ENCODE measurements at regions not wholly inside any gene's neighbourhood (a gene's known extent, or its start where the extent isn't known, plus 50 kb on each side); places are given as distances from the start of the nearest gene placed in this dataset.

DNA sequence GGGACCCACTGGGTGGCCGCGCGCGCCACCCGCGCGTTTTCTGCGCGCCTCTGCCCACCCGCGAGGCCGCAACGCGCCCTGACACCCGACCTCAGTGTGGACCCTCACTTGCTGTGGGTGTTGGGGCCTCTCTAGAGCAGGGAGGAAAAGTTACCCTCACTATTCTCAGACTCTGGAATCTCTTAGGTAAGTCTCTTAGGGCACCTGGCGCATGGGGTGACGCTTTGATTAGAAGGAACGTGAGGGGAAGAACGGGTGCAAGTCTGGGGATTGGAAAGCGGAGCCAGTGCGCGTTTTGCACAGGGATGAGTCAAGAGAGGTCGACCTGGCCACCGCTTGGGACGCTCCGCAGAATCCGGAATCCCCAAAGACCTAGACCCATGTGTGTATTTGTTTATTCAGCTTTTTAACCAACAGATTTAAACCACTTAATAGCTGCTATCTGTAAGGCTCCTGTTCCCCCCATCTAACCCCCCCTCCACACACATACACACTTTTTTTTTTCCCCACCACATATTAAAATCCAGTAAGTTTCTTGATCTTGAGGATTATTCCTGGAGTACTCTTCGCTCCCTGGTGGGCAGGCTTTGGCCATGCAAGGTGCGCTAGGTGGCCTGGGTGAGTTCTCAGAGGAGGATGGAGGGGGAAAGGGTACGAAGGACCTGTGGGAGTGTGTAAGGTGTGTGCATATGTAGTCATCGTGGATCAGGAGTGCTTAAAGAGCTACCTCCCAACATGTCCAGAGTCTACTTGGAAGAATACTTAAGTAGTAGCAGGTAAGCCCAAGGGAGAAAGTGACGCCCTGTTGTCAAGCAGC, 169.1 kb upstream of the PPP1R3A start:
- no peak overlapping the region for H3K4me3 ChIP-seq (replicated peaks in 1 of 3; ENCODE audit: insufficient read depth in 1 of 3, low read depth in 2 of 3, low read length in 3 of 3)
- POLR2A ChIA-PET, result no interaction called here
- no peak overlapping the region for H3K27ac ChIP-seq (ENCODE audit: extremely low read length, insufficient read depth, low read length)
- H2AFZ ChIP-seq (ENCODE audit: low read length), result no peak overlapping the region
- H3K4me1 ChIP-seq (ENCODE audit: insufficient read depth, low read length), result peaks cover 38% of the 10 kb centered on the region
- in situ Hi-C loops (cut with HindIII; ENCODE audit: extremely low pct_ligation_motif_present, low pct_unique_long_range_greater_than_20kb), result loop anchor here (25.0 kb wide), 1 partner anchor 324 kb away; the partner anchor contains the start of gene FOXP2
- no peak overlapping the region for H3K4me2 ChIP-seq (ENCODE audit: low read depth, low read length)
- H3K79me2 ChIP-seq (ENCODE audit: insufficient read depth, low read length), result no peaks in the 10 kb centered on the region
- peaks cover 1 to 23% of the 10 kb centered on the region in 2 experiments for H3K27me3 ChIP-seq (ENCODE audit: control insufficient read depth in 1 of 2, insufficient read depth in 2 of 2, low read length in 2 of 2)
- H3K9me3 ChIP-seq (ENCODE audit: low read length), result no peaks in the 10 kb centered on the region
- CTCF ChIA-PET (ENCODE audit: low intra/inter-chr PET ratio, low total read pairs), result no interaction called here
- no peak for TF ChIP-seq ZNF562 (CRISPR knock-in tag; IDR thresholded peaks at IDR 0.05; ENCODE audit: borderline replicate concordance)
- TF ChIP-seq ZNF615 (CRISPR knock-in tag; IDR thresholded peaks at IDR 0.05; ENCODE audit: borderline replicate concordance), result no peak
- intact Hi-C loops (cut with micrococcal nuclease; ENCODE audit: unreplicated experiment), result no loop called here
- no peak overlapping the region for H3K9ac ChIP-seq (ENCODE audit: insufficient read depth, low read depth, low read length)
- BruUV-seq (replicated peaks), result no TSS peak
- FAIRE-seq (no peak), DNase-seq (ENCODE audit: low spot score) (no peak), ATAC-seq (no peak)
- 71% methylated on average over 31 of the region's 32 CpGs for WGBS (ENCODE audit: low lambda C conversion rate)
- no peaks in the 10 kb centered on the region for H4K20me1 ChIP-seq (ENCODE audit: insufficient read depth, low read length)
- no peaks in the 10 kb centered on the region for H3K36me3 ChIP-seq (replicated peaks in 1 of 2; ENCODE audit: control insufficient read depth in 1 of 2, insufficient read depth in 2 of 2, low read length in 2 of 2)

DNA sequence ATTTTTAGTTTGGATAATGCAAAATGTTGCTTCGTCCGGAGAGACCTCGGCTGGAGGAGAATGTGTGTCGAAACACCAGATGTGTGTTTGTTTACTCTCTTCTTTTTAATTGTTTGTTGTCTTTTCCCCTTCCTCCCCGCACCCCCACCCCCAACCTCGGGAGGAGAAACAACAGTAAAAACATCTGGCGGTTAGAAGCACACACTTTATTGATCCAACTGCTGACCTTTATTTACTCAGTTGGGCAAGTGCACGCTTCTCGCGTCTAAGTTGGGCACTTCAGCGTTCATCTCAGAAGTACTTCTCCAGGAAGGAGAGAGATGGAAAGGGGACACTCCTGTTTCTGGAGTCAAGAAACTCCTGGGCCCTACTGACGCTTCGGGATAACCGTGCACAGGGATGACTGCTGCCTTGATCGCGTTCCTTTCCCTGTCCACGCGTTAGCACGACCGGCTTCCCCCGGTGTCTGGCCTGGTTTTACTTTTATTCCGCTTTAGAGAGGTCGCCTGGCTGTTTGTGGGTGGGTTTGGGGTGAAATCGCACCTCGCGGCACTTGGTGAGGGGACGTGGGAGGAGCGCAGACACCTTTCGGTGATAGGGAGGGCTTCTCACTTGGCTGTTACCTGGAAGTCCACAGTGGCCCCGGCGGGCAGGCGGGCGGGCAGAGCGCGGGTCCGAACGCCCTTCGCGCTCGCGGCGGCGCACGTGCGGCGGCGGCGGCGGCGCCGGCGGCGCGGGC, 168.3 kb upstream of the PPP1R3A start:
- FAIRE-seq (no peak), ATAC-seq (peak; percentile 19; the same call in 1 of the 3 replicates), DNase-seq (ENCODE audit: low spot score) (no peak)
- no peaks in the 10 kb centered on the region for H3K36me3 ChIP-seq (replicated peaks in 1 of 2; ENCODE audit: control insufficient read depth in 1 of 2, insufficient read depth in 2 of 2, low read length in 2 of 2)
- H3K79me2 ChIP-seq (ENCODE audit: insufficient read depth, low read length), result no peaks in the 10 kb centered on the region
- CTCF ChIA-PET (ENCODE audit: low intra/inter-chr PET ratio, low total read pairs), result no interaction called here
- no TSS peak for BruUV-seq (replicated peaks)
- peak overlapping the region; percentile 59 for H3K4me2 ChIP-seq (ENCODE audit: low read depth, low read length)
- H4K20me1 ChIP-seq (ENCODE audit: insufficient read depth, low read length), result no peaks in the 10 kb centered on the region
- no peak overlapping the region for H3K27ac ChIP-seq (ENCODE audit: extremely low read length, insufficient read depth, low read length)
- no peak overlapping the region for H2AFZ ChIP-seq (ENCODE audit: low read length)
- peak overlapping the region in 1 of 3 experiments; percentile 43; a peak in 1 of 6 replicates for H3K4me3 ChIP-seq (replicated peaks in 1 of 3; ENCODE audit: insufficient read depth in 1 of 3, low read depth in 2 of 3, low read length in 3 of 3)
- POLR2A ChIA-PET, result no interaction called here
- WGBS (ENCODE audit: low lambda C conversion rate), result 67% methylated on average over 54 of the region's 54 CpGs
- intact Hi-C loops (cut with micrococcal nuclease; ENCODE audit: unreplicated experiment) (no loop called here), in situ Hi-C loops (cut with HindIII; ENCODE audit: extremely low pct_ligation_motif_present, low pct_unique_long_range_greater_than_20kb) (loop anchor here (25.0 kb wide), 1 partner anchor 325 kb away; the partner anchor contains the start of gene FOXP2)
- H3K4me1 ChIP-seq (ENCODE audit: insufficient read depth, low read length), result peaks cover 43% of the 10 kb centered on the region
- peaks cover 1 to 28% of the 10 kb centered on the region in 2 experiments for H3K27me3 ChIP-seq (ENCODE audit: control insufficient read depth in 1 of 2, insufficient read depth in 2 of 2, low read length in 2 of 2)
- TF ChIP-seq BHLHE40 (IDR thresholded peaks at IDR 0.05; ENCODE audit: low read length), result peak; percentile 71
- TF ChIP-seq GFI1 (CRISPR knock-in tag; IDR thresholded peaks at IDR 0.05; ENCODE audit: borderline replicate concordance), result no peak
- TF ChIP-seq GTF3A (CRISPR knock-in tag; conservative IDR thresholded peaks at IDR 0.05), result no peak
- TF ChIP-seq, protein P1, sequence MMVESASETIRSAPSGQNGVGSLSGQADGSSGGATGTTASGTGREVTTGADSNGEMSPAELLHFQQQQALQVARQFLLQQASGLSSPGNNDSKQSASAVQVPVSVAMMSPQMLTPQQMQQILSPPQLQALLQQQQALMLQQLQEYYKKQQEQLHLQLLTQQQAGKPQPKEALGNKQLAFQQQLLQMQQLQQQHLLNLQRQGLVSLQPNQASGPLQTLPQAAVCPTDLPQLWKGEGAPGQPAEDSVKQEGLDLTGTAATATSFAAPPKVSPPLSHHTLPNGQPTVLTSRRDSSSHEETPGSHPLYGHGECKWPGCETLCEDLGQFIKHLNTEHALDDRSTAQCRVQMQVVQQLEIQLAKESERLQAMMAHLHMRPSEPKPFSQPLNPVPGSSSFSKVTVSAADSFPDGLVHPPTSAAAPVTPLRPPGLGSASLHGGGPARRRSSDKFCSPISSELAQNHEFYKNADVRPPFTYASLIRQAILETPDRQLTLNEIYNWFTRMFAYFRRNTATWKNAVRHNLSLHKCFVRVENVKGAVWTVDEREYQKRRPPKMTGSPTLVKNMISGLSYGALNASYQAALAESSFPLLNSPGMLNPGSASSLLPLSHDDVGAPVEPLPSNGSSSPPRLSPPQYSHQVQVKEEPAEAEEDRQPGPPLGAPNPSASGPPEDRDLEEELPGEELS (CRISPR knock-in tag; IDR thresholded peaks at IDR 0.05), result peak; percentile 25; the same call in 1 of the 2 replicates
- no peak for TF ChIP-seq FOXP1 (IDR thresholded peaks at IDR 0.05)
- TF ChIP-seq FOXP1 (CRISPR knock-in tag; IDR thresholded peaks at IDR 0.05), result peak; percentile 54; the same call in 1 of the 2 replicates
- peak; percentile 60; the same call in 1 of the 2 replicates for TF ChIP-seq FOXA3 (CRISPR knock-in tag; IDR thresholded peaks at IDR 0.05)
- no peak for TF ChIP-seq HOXA7 (CRISPR knock-in tag; IDR thresholded peaks at IDR 0.05)
- TF ChIP-seq GATAD2A (CRISPR knock-in tag; IDR thresholded peaks at IDR 0.05), result 0 out of 2 replicates have a peak, but pooled peaks have one; percentile 11
- TF ChIP-seq ZNF552 (CRISPR knock-in tag; IDR thresholded peaks at IDR 0.05; ENCODE audit: borderline replicate concordance), result no peak
- peak; percentile 72 for TF ChIP-seq ONECUT2 (CRISPR knock-in tag; IDR thresholded peaks at IDR 0.05)
- TF ChIP-seq SOX6 (IDR thresholded peaks at IDR 0.05), result no peak
- TF ChIP-seq SOX6 (CRISPR knock-in tag; IDR thresholded peaks at IDR 0.05), result 0 out of 2 replicates have a peak, but pooled peaks have one; percentile 13
- TF ChIP-seq, protein P2, sequence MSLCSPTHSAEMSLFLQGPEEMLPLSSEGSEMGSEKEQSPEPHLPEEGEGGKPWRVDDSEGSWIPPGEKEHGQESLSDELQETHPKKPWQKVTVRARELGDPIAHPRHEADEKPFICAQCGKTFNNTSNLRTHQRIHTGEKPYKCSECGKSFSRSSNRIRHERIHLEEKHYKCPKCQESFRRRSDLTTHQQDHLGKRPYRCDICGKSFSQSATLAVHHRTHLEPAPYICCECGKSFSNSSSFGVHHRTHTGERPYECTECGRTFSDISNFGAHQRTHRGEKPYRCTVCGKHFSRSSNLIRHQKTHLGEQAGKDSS (CRISPR knock-in tag; IDR thresholded peaks at IDR 0.05; ENCODE audit: borderline replicate concordance, low read depth), result no peak
- no peaks in the 10 kb centered on the region for H3K9me3 ChIP-seq (ENCODE audit: low read length)
- no peak overlapping the region for H3K9ac ChIP-seq (ENCODE audit: insufficient read depth, low read depth, low read length)
